ENCODE measurements at regions not wholly inside any gene's neighbourhood (a gene's known extent, or its start where the extent isn't known, plus 50 kb on each side); places are given as distances from the start of the nearest gene placed in this dataset.

DNA sequence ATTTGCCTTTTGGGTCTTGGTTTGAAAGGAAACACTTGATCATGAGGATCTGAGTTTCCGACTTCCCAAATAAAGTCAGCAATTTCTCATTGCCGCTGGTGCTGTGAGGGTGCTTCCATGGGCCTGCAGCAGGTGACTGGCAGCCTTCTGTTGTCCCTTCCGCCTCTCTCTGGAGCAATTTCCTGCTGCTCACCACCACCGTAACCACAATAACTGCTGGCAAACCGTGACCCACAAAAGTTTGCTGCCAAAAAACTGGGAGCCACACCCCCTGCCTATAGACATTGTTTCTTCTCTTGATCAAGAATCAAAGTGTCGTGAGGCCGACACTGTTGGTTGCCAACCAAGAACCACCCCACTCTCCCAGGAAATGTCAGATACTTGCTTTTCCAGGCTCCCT is 164.0 kb downstream of the NR2F2 start (continued):
- TF ChIP-seq GABPB1 (CRISPR knock-in tag; IDR thresholded peaks at IDR 0.05) (no peak), SMAD4 (CRISPR knock-in tag; IDR thresholded peaks at IDR 0.05) (no peak)

DNA sequence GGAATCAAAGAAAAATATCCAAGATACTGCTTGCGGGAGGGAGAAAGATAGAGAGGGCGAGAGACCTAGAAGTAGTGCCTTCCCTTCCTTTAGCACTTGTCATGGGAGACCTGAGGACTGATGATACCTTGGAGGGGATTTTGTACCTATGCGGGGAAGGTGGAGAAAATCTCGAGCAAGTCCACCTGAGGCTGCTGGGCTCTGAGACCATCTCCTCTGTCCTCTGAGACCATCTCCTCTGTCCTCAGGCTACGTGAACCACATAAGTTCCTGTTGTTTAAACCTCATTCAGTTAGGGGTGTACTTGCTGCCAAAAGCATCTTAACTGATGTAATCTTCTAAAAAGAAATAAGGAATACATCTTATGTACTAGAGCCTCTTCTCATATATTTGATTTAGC is 164.9 kb downstream of the NR2F2 start:
- H3K4me1 Mint-ChIP-seq, result peaks cover 6% of the 10 kb centered on the region; the same call in 1 of the 2 replicates
- POLR2A ChIA-PET, result no interaction called here
- CTCF ChIA-PET, result no interaction called here

More for the DNA sequence above, 164.9 kb downstream of the NR2F2 start:
- H3K36me3 Mint-ChIP-seq, result no peaks in the 10 kb centered on the region
- TF ChIP-seq CBFB (CRISPR knock-in tag; IDR thresholded peaks at IDR 0.05; ENCODE audit: low read depth) (no peak), ZNF121 (CRISPR knock-in tag; IDR thresholded peaks at IDR 0.05) (no peak), ELF4 (CRISPR knock-in tag; IDR thresholded peaks at IDR 0.05; ENCODE audit: low read depth) (no peak), EMX1 (CRISPR knock-in tag; IDR thresholded peaks at IDR 0.05) (no peak), ZNF263 (CRISPR knock-in tag; IDR thresholded peaks at IDR 0.05; ENCODE audit: low read depth) (no peak), NR2C2 (CRISPR knock-in tag; IDR thresholded peaks at IDR 0.05) (no peak)
- TF ChIP-seq, protein P1, sequence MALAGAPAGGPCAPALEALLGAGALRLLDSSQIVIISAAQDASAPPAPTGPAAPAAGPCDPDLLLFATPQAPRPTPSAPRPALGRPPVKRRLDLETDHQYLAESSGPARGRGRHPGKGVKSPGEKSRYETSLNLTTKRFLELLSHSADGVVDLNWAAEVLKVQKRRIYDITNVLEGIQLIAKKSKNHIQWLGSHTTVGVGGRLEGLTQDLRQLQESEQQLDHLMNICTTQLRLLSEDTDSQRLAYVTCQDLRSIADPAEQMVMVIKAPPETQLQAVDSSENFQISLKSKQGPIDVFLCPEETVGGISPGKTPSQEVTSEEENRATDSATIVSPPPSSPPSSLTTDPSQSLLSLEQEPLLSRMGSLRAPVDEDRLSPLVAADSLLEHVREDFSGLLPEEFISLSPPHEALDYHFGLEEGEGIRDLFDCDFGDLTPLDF (CRISPR knock-in tag; IDR thresholded peaks at IDR 0.05), result no peak
- TF ChIP-seq, protein P2, sequence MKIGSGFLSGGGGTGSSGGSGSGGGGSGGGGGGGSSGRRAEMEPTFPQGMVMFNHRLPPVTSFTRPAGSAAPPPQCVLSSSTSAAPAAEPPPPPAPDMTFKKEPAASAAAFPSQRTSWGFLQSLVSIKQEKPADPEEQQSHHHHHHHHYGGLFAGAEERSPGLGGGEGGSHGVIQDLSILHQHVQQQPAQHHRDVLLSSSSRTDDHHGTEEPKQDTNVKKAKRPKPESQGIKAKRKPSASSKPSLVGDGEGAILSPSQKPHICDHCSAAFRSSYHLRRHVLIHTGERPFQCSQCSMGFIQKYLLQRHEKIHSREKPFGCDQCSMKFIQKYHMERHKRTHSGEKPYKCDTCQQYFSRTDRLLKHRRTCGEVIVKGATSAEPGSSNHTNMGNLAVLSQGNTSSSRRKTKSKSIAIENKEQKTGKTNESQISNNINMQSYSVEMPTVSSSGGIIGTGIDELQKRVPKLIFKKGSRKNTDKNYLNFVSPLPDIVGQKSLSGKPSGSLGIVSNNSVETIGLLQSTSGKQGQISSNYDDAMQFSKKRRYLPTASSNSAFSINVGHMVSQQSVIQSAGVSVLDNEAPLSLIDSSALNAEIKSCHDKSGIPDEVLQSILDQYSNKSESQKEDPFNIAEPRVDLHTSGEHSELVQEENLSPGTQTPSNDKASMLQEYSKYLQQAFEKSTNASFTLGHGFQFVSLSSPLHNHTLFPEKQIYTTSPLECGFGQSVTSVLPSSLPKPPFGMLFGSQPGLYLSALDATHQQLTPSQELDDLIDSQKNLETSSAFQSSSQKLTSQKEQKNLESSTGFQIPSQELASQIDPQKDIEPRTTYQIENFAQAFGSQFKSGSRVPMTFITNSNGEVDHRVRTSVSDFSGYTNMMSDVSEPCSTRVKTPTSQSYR (CRISPR knock-in tag; IDR thresholded peaks at IDR 0.05), result no peak
- TF ChIP-seq, protein P3, sequence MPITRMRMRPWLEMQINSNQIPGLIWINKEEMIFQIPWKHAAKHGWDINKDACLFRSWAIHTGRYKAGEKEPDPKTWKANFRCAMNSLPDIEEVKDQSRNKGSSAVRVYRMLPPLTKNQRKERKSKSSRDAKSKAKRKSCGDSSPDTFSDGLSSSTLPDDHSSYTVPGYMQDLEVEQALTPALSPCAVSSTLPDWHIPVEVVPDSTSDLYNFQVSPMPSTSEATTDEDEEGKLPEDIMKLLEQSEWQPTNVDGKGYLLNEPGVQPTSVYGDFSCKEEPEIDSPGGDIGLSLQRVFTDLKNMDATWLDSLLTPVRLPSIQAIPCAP (CRISPR knock-in tag; IDR thresholded peaks at IDR 0.05), result no peak
- TF ChIP-seq, protein P4, sequence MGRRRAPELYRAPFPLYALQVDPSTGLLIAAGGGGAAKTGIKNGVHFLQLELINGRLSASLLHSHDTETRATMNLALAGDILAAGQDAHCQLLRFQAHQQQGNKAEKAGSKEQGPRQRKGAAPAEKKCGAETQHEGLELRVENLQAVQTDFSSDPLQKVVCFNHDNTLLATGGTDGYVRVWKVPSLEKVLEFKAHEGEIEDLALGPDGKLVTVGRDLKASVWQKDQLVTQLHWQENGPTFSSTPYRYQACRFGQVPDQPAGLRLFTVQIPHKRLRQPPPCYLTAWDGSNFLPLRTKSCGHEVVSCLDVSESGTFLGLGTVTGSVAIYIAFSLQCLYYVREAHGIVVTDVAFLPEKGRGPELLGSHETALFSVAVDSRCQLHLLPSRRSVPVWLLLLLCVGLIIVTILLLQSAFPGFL (CRISPR knock-in tag; IDR thresholded peaks at IDR 0.05; ENCODE audit: borderline replicate concordance), result no peak
- TF ChIP-seq, protein P5, sequence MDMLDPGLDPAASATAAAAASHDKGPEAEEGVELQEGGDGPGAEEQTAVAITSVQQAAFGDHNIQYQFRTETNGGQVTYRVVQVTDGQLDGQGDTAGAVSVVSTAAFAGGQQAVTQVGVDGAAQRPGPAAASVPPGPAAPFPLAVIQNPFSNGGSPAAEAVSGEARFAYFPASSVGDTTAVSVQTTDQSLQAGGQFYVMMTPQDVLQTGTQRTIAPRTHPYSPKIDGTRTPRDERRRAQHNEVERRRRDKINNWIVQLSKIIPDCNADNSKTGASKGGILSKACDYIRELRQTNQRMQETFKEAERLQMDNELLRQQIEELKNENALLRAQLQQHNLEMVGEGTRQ (CRISPR knock-in tag; IDR thresholded peaks at IDR 0.05), result no peak
- TF ChIP-seq, protein P6, sequence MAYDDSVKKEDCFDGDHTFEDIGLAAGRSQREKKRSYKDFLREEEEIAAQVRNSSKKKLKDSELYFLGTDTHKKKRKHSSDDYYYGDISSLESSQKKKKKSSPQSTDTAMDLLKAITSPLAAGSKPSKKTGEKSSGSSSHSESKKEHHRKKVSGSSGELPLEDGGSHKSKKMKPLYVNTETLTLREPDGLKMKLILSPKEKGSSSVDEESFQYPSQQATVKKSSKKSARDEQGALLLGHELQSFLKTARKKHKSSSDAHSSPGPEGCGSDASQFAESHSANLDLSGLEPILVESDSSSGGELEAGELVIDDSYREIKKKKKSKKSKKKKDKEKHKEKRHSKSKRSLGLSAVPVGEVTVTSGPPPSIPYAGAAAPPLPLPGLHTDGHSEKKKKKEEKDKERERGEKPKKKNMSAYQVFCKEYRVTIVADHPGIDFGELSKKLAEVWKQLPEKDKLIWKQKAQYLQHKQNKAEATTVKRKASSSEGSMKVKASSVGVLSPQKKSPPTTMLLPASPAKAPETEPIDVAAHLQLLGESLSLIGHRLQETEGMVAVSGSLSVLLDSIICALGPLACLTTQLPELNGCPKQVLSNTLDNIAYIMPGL (CRISPR knock-in tag; IDR thresholded peaks at IDR 0.05), result no peak
- TF ChIP-seq, protein P7, sequence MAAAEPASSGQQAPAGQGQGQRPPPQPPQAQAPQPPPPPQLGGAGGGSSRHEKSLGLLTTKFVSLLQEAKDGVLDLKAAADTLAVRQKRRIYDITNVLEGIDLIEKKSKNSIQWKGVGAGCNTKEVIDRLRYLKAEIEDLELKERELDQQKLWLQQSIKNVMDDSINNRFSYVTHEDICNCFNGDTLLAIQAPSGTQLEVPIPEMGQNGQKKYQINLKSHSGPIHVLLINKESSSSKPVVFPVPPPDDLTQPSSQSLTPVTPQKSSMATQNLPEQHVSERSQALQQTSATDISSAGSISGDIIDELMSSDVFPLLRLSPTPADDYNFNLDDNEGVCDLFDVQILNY (CRISPR knock-in tag; IDR thresholded peaks at IDR 0.05), result no peak
- TF ChIP-seq, protein P8, sequence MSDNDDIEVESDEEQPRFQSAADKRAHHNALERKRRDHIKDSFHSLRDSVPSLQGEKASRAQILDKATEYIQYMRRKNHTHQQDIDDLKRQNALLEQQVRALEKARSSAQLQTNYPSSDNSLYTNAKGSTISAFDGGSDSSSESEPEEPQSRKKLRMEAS (CRISPR knock-in tag; IDR thresholded peaks at IDR 0.05), result no peak
- H3K9me3 Mint-ChIP-seq, result peaks cover 6% of the 10 kb centered on the region
- no peak overlapping the region for H3K4me3 Mint-ChIP-seq
- peaks cover 6% of the 10 kb centered on the region for H3K27me3 Mint-ChIP-seq (ENCODE audit: low read depth)
- ATAC-seq (no peak), DNase-seq (ENCODE audit: low spot score) (no peak)
- no peak overlapping the region for H3K27ac Mint-ChIP-seq

Data from WTC11 (cell line).